ENCODE measurements at regions not wholly inside any gene's neighbourhood (a gene's known extent, or its start where the extent isn't known, plus 50 kb on each side); places are given as distances from the start of the nearest gene placed in this dataset.

DNA sequence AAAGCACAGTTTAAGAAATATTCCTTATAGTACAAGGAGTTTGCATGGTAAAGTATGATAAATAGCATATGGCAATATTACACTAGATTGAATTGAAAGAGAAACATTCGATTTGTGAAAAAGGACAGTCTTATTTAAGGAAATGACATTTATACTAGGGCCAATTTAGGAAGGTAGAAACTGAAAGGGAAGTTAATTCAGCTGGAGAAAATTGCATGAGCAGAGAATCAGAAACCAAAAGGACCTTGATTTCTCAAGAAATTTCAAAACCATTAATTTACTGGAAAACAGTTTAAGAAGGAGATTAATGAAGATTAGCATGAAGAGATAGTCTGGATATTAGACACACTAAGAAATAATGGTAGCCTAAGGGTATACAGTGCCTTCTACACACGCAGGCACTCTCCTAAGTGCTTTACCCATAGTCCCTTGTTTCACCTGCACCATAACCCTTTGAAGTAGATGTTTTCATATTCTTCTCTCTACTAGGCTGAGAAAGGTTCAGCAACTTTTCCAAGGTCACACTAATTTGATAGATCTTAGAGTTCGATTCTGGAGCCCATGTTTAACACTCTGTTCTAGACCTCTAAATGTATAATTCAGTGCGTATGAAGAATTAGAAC, 259.1 kb upstream of the SLIT2 start:
- DNase-seq (ENCODE audit: low read depth) = no peak

DNA sequence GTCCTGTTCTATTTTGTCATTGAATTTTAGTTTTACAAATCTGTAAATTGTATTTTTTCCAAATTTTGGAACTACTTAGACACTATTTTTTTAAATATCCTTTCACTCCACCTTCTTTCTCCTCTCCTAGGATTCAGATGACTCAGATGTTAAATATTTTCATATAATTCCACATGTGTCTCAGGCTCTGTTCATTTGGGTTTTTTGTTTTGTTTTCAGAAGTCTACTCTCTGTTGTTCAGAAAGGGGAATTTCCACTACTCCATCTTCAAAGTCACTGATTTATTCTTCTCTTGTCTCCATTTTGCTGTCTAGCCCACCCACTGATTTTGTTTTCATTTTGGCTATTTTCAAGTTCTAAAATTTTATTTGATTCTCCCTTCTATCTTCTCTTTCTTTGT, 264.0 kb upstream of the SLIT2 start:
- no peak for DNase-seq (ENCODE audit: low read depth)

DNA sequence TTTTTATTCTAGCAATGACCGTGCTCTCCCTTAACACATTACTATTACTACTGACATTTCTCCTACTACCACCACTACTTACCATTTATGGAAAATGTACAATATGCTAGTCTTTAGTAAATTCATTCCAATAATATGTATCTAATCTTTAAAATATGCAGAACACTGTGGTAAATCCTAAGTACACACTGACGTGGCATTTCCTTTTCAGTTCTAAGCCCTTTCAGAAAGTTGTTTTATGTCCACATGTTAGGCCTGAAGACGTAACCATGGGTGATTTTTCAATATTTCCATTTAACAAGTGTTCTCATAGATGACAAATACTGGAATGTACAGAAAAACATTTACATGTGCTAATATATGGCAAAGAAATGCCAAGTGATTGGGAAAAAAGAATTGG, 268.6 kb upstream of the SLIT2 start:
- peak; percentile 87 for DNase-seq (ENCODE audit: low read depth)

DNA sequence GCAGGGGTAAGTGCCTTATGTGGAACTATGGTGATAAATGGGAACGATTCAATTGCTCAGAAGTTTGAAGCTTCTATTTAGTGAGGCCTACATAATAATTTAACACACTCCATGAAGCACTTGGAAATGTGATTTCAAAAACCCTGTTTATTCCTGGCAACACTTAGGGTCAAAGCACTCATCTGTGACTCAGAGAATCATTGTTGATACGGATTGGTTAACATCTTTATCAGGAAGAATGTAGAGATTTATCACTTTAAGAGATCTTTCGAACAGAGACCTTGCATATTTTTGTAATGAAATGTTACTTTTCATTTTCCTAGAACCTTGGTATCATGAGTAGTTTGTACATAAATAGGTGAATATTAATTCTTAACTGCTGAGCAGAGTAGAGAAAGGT, 269.1 kb upstream of the SLIT2 start:
- peak; percentile 47 for DNase-seq (ENCODE audit: low read depth)

DNA sequence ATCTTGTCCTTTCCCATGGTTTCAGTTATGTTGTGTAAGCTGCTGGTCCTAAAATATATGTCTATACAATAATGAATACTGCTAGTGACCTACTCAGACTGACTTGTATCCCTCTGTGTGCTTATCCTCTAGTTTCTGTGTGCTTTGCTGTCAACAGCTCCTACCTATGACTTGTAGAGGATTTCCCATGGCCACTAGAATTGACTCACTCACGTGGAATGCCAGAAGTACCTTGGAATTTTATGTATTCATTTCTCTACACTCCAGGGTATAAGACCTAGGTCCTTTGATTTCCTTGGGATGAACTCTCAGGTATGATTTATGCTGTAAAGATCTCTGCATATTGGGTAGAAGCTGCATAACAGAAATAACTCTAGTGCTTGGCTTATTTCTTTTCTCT, 279.9 kb upstream of the SLIT2 start:
- DNase-seq (ENCODE audit: low read depth) = no peak

DNA sequence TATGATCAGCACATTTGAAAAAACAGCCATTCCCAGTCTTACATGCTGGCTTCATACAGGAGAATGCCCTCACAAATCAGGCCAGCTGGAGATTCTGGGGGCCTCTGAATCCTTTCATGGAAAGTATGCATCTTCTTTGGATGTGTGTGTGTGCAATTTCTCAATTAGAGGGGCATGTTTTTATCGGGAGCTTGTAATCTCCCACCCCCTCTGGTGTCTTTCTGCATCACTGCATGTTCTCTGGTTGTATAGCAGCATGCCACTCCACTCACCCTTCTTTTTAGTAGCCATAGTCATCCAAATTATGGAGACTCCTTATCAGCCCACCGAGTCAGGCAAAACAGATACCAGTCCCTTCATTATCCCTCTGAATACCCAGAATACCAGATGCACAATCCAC, 282.2 kb upstream of the SLIT2 start:
- DNase-seq (ENCODE audit: low read depth) = no peak

DNA sequence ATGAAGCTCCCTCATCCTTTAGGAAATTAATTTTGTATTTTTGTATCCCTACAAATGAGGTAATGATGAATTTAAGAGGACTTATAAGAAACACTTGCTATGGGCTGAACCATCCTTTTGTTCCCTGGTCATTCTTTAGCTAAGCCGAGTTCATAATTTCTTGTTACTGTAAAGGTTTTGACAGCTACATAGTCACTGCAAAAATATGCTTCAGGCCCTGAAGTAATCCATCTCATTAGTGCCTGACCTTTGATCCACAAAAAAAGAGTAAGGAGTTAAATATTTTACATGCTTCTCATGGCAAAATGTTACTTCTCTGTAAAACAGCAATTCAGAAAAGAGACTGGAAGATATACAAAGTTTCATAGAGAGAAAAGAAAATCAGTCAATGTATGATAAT, 290.6 kb upstream of the SLIT2 start:
- peak; percentile 86 for DNase-seq (ENCODE audit: low read depth)

DNA sequence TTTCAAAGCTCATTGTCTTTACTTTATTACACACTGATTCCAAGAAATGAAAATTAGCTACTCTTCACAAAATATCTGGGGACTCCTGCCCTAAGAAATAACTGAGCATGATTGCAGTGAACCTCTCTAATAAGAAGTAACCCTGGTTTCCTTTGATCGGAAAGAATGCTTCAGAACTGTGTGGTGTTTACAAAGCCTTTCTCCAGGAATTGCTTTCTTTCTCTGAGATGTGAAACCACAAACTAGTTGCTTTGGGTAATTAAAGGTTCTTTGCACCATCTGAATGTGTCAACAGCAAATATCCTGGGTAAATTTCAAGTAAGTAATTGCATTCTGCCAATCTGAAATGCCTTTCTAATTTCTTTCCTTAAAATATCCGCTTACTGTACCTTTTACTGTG, 292.9 kb upstream of the SLIT2 start:
- no peak for DNase-seq (ENCODE audit: low read depth)

DNA sequence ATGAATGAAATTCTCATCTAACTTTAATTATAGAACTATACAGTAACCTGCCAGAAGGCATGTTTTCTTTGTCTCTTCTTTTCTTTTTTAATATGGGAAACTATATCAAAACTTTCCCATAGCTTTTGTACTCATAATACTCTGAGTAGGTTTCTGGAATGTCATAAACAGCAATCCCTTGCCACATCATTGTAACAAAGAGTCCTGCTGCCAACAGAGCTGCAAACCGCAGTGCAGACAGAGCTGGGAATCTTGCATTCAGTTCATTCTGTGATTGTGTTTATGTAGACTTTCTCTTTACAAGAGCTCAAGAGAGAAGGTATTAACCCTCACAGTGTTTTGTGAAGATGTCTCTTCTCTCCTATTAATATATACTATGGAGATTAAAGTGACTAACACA, 304.4 kb upstream of the SLIT2 start:
- peak; percentile 55 for DNase-seq (ENCODE audit: low read depth)

DNA sequence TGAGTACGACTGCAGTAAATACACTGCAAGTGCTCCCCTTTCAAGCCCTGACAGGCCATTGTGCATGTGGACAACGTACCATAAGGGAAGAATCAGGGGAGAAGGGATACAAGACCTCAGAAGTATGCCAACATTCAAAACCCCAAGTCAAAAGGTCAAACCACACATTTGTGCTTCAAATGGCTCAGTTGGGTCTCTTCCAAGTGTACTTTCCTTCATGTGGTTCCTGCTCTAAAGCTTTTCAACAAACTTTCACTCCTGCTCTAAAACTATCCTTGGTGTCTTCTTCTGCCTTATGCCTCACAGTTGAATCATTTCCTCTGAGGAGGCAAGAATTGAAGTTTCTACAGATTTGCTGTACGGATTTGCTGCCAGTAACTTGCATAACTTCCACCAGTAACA, 305.7 kb upstream of the SLIT2 start:
- peak; percentile 98 for DNase-seq (ENCODE audit: low read depth)

DNA sequence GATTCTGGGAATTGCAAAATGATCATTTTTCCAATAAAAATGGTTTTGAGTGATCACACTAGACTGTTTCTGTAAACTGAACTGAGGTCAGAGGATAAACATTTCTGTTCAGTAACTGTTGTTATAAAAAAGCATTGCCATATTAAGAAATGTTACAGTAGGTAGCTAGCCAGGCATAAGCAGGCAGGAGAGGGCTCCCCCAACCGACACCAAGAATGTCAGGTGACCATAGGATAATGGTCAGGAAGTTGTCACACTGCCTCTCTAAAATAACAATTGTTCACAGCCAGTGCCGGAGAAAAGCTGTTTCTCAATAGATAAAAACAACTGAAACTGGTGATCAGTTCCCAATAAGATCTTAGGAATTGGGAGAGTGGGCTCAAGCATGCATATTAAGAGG, 306.2 kb upstream of the SLIT2 start:
- no peak for DNase-seq (ENCODE audit: low read depth)

DNA sequence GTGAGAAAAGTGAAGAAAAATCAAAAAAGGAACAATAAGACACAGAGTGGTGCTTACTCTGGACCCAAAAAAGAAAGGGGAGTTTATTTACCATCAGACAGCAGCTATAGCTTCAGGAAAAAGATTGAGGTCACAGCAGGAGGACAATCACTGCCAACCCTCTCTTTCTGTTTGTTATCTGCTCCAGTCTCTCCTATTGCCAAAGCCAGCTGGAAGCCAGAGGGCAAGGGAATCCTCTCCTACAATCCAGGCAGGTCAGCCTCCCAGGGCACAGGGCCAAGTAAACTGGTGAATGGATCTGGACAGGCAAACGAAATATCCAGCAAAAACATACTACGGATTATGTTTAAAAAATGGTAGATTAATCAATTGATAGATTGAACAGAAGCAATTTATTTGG, 306.9 kb upstream of the SLIT2 start:
- DNase-seq (ENCODE audit: low read depth) = no peak

DNA sequence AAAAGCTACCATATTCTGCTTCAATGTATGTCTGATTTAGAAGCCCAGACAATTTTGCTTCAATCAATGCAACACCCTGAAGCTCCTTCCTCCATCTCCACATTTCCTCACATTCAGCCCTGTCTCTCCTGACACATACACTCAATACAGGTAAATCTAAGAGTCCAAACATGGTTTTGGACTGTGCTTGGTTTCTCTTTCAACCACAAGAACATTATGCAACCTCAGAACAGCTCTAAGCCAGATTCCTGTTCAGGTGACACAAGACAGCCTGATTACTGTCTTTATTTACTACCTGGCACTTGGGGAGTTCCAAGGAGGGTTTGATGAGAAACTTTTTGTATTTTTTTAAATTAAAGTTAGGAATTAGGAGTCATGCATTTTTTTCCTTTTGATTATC, 307.5 kb upstream of the SLIT2 start:
- DNase-seq (ENCODE audit: low read depth) = no peak

DNA sequence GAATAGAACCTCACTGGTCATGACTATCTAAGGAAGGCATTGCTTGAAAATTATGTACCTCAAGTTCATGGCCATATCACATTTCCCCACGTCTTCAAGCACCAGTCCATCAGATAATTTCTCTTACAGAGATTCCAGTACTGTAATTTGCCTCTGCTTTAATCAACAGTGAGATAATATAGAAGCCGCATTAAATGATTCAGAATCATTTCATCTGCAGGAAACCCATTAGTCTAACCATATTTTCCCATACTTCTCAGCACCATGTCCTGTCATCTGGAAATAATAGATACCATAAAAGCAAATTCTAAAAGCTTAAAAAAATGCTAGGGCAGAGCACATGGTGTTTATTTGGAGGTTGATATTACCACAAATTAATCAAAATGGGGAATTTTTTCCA, 310.3 kb upstream of the SLIT2 start:
- no peak for DNase-seq (ENCODE audit: low read depth)

DNA sequence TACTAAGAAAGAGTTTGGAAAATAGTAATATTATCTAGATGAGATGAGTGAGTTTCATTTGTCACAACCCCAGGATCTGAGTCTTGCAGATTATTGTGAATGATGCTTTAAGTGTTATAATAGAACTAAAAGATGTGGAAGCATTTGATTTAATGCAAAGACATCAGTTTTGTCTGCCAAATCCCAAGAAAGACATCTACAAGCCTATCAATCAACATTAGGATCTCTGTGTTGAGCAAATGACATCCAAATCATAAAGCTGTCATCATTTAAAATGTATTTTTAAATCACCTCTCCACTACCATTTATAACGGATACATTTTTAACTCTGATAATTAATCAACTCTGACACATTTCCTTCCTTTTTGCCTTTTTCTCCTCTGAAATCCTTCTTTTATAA, 310.8 kb upstream of the SLIT2 start:
- DNase-seq (ENCODE audit: low read depth) = no peak

DNA sequence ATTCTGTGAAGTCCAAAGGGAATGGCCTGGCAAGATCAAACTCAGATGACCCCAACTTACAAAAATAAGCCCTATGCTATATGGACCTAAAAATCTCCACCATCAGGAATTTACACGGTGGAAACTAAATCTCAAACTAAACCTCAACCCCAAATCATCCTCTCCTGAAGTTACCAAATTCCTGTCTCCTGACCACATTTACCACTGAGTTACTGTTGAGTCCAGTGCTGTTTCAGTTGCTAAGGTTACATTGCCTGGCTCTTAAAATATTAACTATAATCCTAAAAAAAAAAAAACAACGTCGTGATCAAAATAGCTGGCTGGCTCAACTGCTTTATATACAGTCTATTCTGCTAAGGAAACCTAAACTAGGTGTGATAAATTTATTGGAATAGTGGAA, 315.2 kb upstream of the SLIT2 start:
- peak; percentile 81 for DNase-seq (ENCODE audit: low read depth)

DNA sequence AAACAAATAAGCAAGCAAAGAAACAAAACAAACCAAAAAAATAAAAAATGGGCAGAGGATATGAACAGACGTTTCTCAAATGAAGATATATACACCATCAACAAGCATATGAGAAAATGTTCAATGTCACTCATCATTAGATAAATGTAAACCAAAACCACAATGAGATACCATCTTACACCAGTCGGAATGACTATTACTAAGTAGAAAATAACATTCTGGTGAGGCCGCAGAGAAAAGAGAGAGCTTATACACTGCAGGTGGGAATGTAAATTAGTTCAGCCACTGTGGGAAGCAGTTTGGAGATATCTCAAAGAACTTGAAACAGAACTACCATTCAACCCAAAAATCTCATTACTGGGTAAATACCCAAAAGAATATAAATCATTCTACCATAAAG, 321.0 kb upstream of the SLIT2 start:
- DNase-seq (ENCODE audit: low read depth) = no peak

DNA sequence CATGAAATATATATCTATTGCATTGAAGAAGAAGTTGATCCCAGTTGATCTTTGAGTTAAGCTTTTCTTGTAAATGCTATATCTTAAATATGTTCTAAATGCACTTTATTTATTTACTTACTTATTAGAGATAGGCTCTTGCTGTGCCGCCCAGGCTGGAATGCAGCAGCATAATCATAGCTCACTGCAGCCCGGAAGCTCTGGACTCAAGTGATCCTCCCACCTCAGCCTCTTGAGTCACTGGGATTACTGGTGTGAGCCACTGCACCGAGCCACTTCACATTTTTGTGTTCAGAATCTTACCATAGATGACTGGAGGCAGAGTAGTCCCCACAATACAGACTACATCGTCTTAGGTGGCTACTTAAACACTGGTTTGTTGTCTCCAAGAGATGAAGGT, 324.3 kb upstream of the SLIT2 start:
- no peak for DNase-seq (ENCODE audit: low read depth)

DNA sequence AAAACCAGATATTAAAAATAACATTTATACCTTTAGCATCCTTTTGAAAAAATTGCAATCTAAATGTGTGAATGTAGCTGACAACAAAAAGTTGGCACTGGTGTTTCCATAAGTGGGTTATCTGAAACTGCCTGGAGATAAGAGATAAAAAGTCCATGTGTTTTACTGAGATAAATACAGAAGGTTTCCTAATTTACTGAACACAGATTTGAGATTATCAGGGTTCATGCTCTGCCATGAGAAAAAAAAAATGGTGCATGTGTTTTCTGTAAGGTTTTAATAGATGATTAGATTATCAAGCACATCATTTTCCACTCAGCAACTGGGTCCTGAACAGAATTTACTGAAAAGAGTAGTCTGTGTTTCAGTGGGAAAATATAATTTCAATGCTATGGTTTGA, 326.2 kb upstream of the SLIT2 start:
- no peak for DNase-seq (ENCODE audit: low read depth)

DNA sequence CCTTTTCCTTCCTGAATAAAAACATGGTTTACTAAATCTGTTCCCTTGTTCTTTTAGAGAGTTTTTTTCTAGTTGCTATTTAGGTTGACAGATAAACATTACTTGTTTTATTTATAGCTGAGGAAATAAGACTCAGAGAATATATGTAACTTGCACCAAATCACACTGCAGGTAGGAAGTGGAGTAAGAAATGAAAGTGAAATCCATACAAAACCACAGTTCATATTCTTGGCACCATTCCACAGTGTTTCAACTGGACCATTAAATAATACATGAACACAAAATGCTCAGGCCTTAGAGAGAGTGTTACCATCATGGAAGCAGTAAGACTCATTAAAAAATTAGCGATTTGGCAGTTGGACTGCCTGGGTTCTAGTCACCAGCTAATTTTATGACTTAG, 326.9 kb upstream of the SLIT2 start:
- DNase-seq (ENCODE audit: low read depth) = no peak

DNA sequence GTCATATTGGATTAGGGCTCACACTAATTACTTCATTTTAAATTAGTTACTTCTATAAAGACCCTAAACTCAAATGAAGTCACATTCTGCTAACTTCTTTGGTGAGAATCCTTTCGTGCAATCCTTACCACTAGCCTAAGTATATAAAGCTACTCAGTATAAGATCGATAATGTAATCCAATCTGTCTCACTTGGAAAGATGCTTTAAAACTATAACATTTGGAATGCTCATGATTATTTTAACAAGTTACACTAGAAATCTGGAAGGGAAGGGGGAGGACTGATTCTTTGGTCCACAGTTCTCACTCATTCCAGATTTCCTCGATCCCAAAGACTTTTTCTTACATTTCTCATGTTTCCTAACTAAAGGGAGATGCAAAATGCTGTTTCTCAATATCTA, 336.4 kb upstream of the SLIT2 start:
- DNase-seq (ENCODE audit: low read depth) = no peak

DNA sequence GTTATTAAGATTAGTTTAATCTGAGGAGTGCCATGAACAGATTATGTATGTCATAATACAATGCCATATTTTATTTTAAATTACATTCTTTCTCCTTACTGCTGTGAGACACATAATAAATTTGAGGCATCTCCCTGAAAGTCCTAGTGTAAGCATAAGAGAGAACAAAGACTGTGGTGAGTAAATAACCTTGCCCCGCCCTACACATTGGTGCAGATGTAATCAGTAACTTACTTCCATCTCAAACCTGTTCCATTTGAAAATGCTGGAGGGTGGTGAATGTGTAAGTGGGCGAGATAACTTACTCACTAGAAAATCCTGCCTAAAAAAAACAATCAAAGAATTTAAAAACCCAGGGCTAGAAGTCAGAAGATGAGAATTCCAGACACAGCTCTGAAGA, 338.1 kb upstream of the SLIT2 start:
- no peak for DNase-seq (ENCODE audit: low read depth)

DNA sequence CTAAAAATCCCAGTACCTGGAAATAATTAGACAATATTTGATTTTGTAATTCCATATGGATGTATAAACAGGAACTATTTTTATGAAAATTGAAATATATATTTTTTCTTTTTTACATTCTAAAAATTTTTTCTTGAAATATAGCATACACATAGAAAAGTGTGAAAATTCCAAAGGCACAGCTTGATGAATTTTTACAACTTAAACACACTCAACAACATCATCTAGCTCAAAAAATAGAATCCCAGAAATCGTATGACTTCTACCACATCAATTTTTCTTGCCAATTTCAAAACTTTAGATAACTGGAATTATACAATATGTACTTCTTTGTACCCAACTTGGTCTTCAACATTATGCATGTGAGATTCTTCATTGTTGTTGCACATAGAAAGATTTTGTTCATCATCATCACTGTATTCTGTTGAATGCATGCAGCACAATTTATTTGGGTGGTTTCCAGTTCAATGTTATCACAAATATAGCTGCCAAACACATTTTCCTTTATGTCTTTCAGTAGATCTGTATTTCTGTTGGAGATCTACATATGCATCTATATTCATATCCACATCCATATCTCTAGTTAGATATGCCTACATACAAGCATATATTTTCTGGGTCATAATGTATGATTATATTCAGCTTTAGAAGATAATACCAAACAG, 340.7 kb upstream of the SLIT2 start:
- no peak for DNase-seq (ENCODE audit: low read depth)

DNA sequence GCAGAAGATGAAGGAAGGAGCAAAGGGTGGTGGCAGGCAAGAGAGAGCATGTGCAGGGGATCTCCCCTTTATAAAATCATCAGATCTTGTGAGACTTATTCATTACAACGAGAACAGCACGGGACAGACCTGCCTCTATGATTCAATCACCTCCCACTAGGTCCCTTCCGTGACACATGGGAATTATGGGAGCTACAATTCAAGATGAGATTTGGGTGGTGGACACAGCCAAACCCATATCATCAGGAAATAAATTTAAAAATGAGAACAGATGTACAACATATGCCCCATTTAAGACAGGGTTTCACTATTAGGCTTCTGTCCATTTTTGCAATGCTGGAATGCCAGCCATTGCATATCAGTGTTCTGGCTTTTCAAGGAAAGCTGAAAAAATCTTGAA, 346.7 kb upstream of the SLIT2 start:
- no peak for DNase-seq (ENCODE audit: low read depth)

All from GM04503 (cell line).